Trophoblast cell (in vitro differentiated cells and primary cell): ENCODE measurements at regions not wholly inside any gene's neighbourhood (a gene's known extent, or its start where the extent isn't known, plus 50 kb on each side); places are given as distances from the start of the nearest gene placed in this dataset.

ENCODE experiments used
- DNase-seq, 2 donors: peaks; one replicate each; pipeline ENCODE4 v3.0.0-alpha.2; 2016
- H2AFZ ChIP-seq: 2 replicates; pipeline ENCODE4 v1.6.1; 2013; ENCODE audit warnings: low read length, moderate library complexity, mild to moderate bottlenecking; ENCODE audit not compliant: insufficient read depth, poor library complexity
- H2AK5ac ChIP-seq: 2 replicates; pipeline ENCODE4 v1.6.1; 2013; ENCODE audit warnings: mild to moderate bottlenecking, low read length
- H2BK120ac ChIP-seq: 2 replicates; pipeline ENCODE4 v1.6.1; 2013; ENCODE audit warnings: low read length, mild to moderate bottlenecking, moderate library complexity; ENCODE audit not compliant: insufficient read depth, poor library complexity
- H2BK12ac ChIP-seq: 2 replicates; pipeline ENCODE4 v1.6.1; 2013; ENCODE audit warnings: mild to moderate bottlenecking, low read length, moderate library complexity
- H2BK5ac ChIP-seq: 2 replicates; pipeline ENCODE4 v1.6.1; 2013; ENCODE audit warnings: low read length, low read depth, moderate library complexity, mild to moderate bottlenecking; ENCODE audit not compliant: poor library complexity
- H3K14ac ChIP-seq: 2 replicates; pipeline ENCODE4 v1.6.1; 2013; ENCODE audit warnings: mild to moderate bottlenecking, low read length
- H3K18ac ChIP-seq: 2 replicates; pipeline ENCODE4 v1.6.1; 2013; ENCODE audit warnings: mild to moderate bottlenecking, low read length
- H3K23ac ChIP-seq: 2 replicates; pipeline ENCODE4 v1.6.1; 2013; ENCODE audit warnings: low read length
- H3K27ac ChIP-seq: 2 replicates; pipeline ENCODE4 v1.5.1; 2013; ENCODE audit warnings: low read depth, mild to moderate bottlenecking, inconsistent platforms, low read length, moderate library complexity
- H3K27me3 ChIP-seq: 2 replicates; pipeline ENCODE4 v1.6.1; 2013; ENCODE audit warnings: inconsistent platforms, mild to moderate bottlenecking, low read length, moderate library complexity; ENCODE audit not compliant: insufficient read depth
- H3K36me3 ChIP-seq, 2 experiments: 1 replicate in 1 of 2; 2 replicates in 1 of 2; pipeline ENCODE4 v1.6.1; 2013; ENCODE audit warnings: low read length in 2 of 2, mild to moderate bottlenecking in 2 of 2, moderate library complexity in 1 of 2; ENCODE audit not compliant: insufficient read depth in 2 of 2, control insufficient read depth in 1 of 2
- H3K4ac ChIP-seq: 2 replicates; pipeline ENCODE4 v1.6.1; 2013; ENCODE audit warnings: low read depth, mild to moderate bottlenecking, low read length, moderate library complexity
- H3K4me1 ChIP-seq, 2 experiments: 1 replicate in 1 of 2; 2 replicates in 1 of 2; pipeline ENCODE4 v1.6.1; 2013; ENCODE audit warnings: low read length in 2 of 2, mild to moderate bottlenecking in 2 of 2, moderate library complexity in 1 of 2; ENCODE audit not compliant: insufficient read depth in 2 of 2, control insufficient read depth in 1 of 2
- H3K4me2 ChIP-seq: 2 replicates; pipeline ENCODE4 v1.6.1; 2013; ENCODE audit warnings: inconsistent platforms, mild to moderate bottlenecking, low read length, moderate library complexity
- H3K4me3 ChIP-seq: 2 replicates; pipeline ENCODE4 v1.5.1; 2013; ENCODE audit warnings: mild to moderate bottlenecking, low read depth, low read length, inconsistent platforms
- H3K79me1 ChIP-seq: one replicate; pipeline ENCODE4 v1.6.1; 2013; ENCODE audit warnings: low read length
- H3K79me2 ChIP-seq: 2 replicates; pipeline ENCODE4 v1.6.1; 2013; ENCODE audit warnings: low read length, mild to moderate bottlenecking; ENCODE audit not compliant: control insufficient read depth, insufficient read depth, poor library complexity
- H3K9ac ChIP-seq: 2 replicates; pipeline ENCODE4 v1.6.1; 2013; ENCODE audit warnings: mild to moderate bottlenecking, low read length
- H3K9me3 ChIP-seq: 2 replicates; pipeline ENCODE4 v1.6.1; 2013; ENCODE audit warnings: low read depth, mild to moderate bottlenecking, control low read depth, inconsistent platforms, low read length; ENCODE audit not compliant: insufficient read depth
- H4K12ac ChIP-seq: 2 replicates; pipeline ENCODE4 v1.6.1; 2013; ENCODE audit warnings: low read depth, mild to moderate bottlenecking, low read length, moderate library complexity
- H4K8ac ChIP-seq: 2 replicates; pipeline ENCODE4 v1.6.1; 2013; ENCODE audit warnings: low read depth, mild to moderate bottlenecking, low read length, moderate library complexity
- H4K91ac ChIP-seq: one replicate; pipeline ENCODE4 v1.6.1; 2013; ENCODE audit warnings: low read depth, mild to moderate bottlenecking, low read length, moderate library complexity
- WGBS: extraction: QIAGEN DNeasy Blood & Tissue Kit; methylation state at CpG from one replicate; pipeline ENCODE4 v1.1.7; 2013; ENCODE audit warnings: missing lambda C conversion rate; ENCODE audit not compliant: insufficient read length, insufficient coverage; ENCODE audit errors: extremely low coverage; 5-methylcytosine and 5-hydroxymethylcytosine counted together

- H3K4me2 ChIP-seq: no peak overlapping the region
- H3K36me3 ChIP-seq: no peaks in the 10 kb centered on the region
- H3K9me3 ChIP-seq: no peaks in the 10 kb centered on the region
- H3K9ac ChIP-seq: no peak overlapping the region
- H3K14ac ChIP-seq: no peak overlapping the region
- H2AK5ac ChIP-seq: no peak overlapping the region
- no peaks in the 10 kb centered on the region for H3K4me1 ChIP-seq
- H3K79me2 ChIP-seq: no peaks in the 10 kb centered on the region
- no peak overlapping the region for H3K27ac ChIP-seq
- H3K23ac ChIP-seq: no peak overlapping the region
- no CpG with 5 or more reads among the region's 12 CpGs for WGBS
- no peaks in the 10 kb centered on the region for H3K27me3 ChIP-seq
- H4K8ac ChIP-seq: no peak overlapping the region
- no peak overlapping the region for H2BK120ac ChIP-seq
- no peak overlapping the region for H3K4me3 ChIP-seq
- no peak overlapping the region for H2BK5ac ChIP-seq
- DNase-seq: no peak
- H4K91ac ChIP-seq: no peak overlapping the region
- H2BK12ac ChIP-seq: no peak overlapping the region
- H4K12ac ChIP-seq: no peak overlapping the region
- H3K79me1 ChIP-seq: no peaks in the 10 kb centered on the region
- H3K4ac ChIP-seq: no peak overlapping the region
- no peak overlapping the region for H2AFZ ChIP-seq
- no peak overlapping the region for H3K18ac ChIP-seq
These were observed 153.9 kb upstream of the GSC start for GRCh38 chr14:94923786-94924185.

GRCh38 chr14:94922595-94923239 is 152.8 kb upstream of the GSC start:
- no peak overlapping the region for H4K8ac ChIP-seq
- no CpG with 5 or more reads among the region's 11 CpGs for WGBS

GRCh38 chr14:94921882-94922585 is 152.1 kb upstream of the GSC start:
- Histone ChIP-seq H3K9ac (no peak overlapping the region), H2AFZ (no peak overlapping the region), H3K9me3 (no peaks in the 10 kb centered on the region), H4K12ac (no peak overlapping the region), H2BK5ac (no peak overlapping the region), H3K27me3 (no peaks in the 10 kb centered on the region), H3K36me3 (no peaks in the 10 kb centered on the region), H2AK5ac (no peak overlapping the region), H2BK12ac (no peak overlapping the region), H2BK120ac (no peak overlapping the region), H3K79me2 (no peaks in the 10 kb centered on the region), H4K91ac (no peak overlapping the region), H3K4ac (no peak overlapping the region), H3K4me1 (no peaks in the 10 kb centered on the region), H3K14ac (no peak overlapping the region), H3K4me2 (no peak overlapping the region), H3K79me1 (no peaks in the 10 kb centered on the region), H4K8ac (no peak overlapping the region), H3K4me3 (no peak overlapping the region), H3K27ac (no peak overlapping the region), H3K18ac (no peak overlapping the region), H3K23ac (no peak overlapping the region)
- WGBS: no CpG with 5 or more reads among the region's 15 CpGs
- no peak for DNase-seq

More at GRCh38 chr14:94922595-94923239, 152.8 kb upstream of the GSC start:
- no peak overlapping the region for H3K23ac ChIP-seq
- no peak overlapping the region for H2AFZ ChIP-seq
- H2BK5ac ChIP-seq: no peak overlapping the region
- H3K18ac ChIP-seq: no peak overlapping the region
- no peak overlapping the region for H3K27ac ChIP-seq
- H3K4ac ChIP-seq: no peak overlapping the region
- no peak overlapping the region for H3K14ac ChIP-seq
- H2AK5ac ChIP-seq: no peak overlapping the region
- no peak overlapping the region for H2BK120ac ChIP-seq
- no peak overlapping the region for H3K4me3 ChIP-seq
- H4K12ac ChIP-seq: no peak overlapping the region
- no peaks in the 10 kb centered on the region for H3K9me3 ChIP-seq
- no peak overlapping the region for H3K4me2 ChIP-seq
- no peak overlapping the region for H2BK12ac ChIP-seq
- H3K27me3 ChIP-seq: no peaks in the 10 kb centered on the region
- H3K36me3 ChIP-seq: no peaks in the 10 kb centered on the region
- DNase-seq: no peak
- H3K9ac ChIP-seq: no peak overlapping the region
- H3K4me1 ChIP-seq: no peaks in the 10 kb centered on the region
- H3K79me1 ChIP-seq: no peaks in the 10 kb centered on the region
- no peak overlapping the region for H4K91ac ChIP-seq
- no peaks in the 10 kb centered on the region for H3K79me2 ChIP-seq

- no peak overlapping the region for H2BK12ac ChIP-seq
- H3K4ac ChIP-seq: no peak overlapping the region
- H4K12ac ChIP-seq: no peak overlapping the region
- no peak overlapping the region for H2BK120ac ChIP-seq
- no peak overlapping the region for H2AFZ ChIP-seq
- H3K14ac ChIP-seq: no peak overlapping the region
- no peak overlapping the region for H4K91ac ChIP-seq
- H3K9me3 ChIP-seq: no peaks in the 10 kb centered on the region
- no peak overlapping the region for H2BK5ac ChIP-seq
- H3K4me2 ChIP-seq: no peak overlapping the region
- no peak overlapping the region for H3K23ac ChIP-seq
- no CpG with 5 or more reads among the region's 1 CpG for WGBS
- H3K18ac ChIP-seq: no peak overlapping the region
- no peak for DNase-seq
- no peaks in the 10 kb centered on the region for H3K79me1 ChIP-seq
- no peaks in the 10 kb centered on the region for H3K36me3 ChIP-seq
- no peak overlapping the region for H3K27ac ChIP-seq
- no peak overlapping the region for H4K8ac ChIP-seq
- no peak overlapping the region for H2AK5ac ChIP-seq
- no peaks in the 10 kb centered on the region for H3K4me1 ChIP-seq
- H3K9ac ChIP-seq: no peak overlapping the region
- no peaks in the 10 kb centered on the region for H3K79me2 ChIP-seq
- H3K4me3 ChIP-seq: no peak overlapping the region
- H3K27me3 ChIP-seq: no peaks in the 10 kb centered on the region
These were observed 151.5 kb upstream of the GSC start for GRCh38 chr14:94921456-94921855.
